WTC11 (cell line): ENCODE measurements at regions not wholly inside any gene's neighbourhood (a gene's known extent, or its start where the extent isn't known, plus 50 kb on each side); places are given as distances from the start of the nearest gene placed in this dataset.

Source experiments
- ATAC-seq: fragments of 200-7000 bp; cut with Tn5 transposase; 2 replicates; pipeline ENCODE4 v1.10.0; 2021; ENCODE audit warnings: mild to moderate bottlenecking, moderate library complexity
- CTCF ChIA-PET: fragments of 300-600 bp; sonication (Branson Sonifier 250); formaldehyde crosslinking; loops from one replicate; lab custom pipeline; 2021; ENCODE audit warnings: antibody characterized with exemption; lab: Charles Lee
- POLR2A ChIA-PET: fragments of 350-600 bp; sonication (Branson Sonifier 250); formaldehyde crosslinking; loops from one replicate; lab custom pipeline; 2021; ENCODE audit warnings: antibody characterized with exemption; lab: Charles Lee
- DNase-seq: peaks from one replicate; pipeline ENCODE4 v3.0.0; 2021; ENCODE audit warnings: low spot score
- H3K27ac Mint-ChIP-seq: 2 replicates; pipeline ENCODE4 v1.8.0; 2021; ENCODE audit warnings: mixed read lengths
- H3K27me3 Mint-ChIP-seq: 2 replicates; pipeline ENCODE4 v1.8.0; 2021; ENCODE audit warnings: low read depth, mild to moderate bottlenecking, moderate library complexity, mixed read lengths
- H3K36me3 Mint-ChIP-seq: 2 replicates; pipeline ENCODE4 v1.8.0; 2021; ENCODE audit warnings: mixed read lengths
- H3K4me1 Mint-ChIP-seq: 2 replicates; pipeline ENCODE4 v1.8.0; 2022; ENCODE audit warnings: mixed read lengths
- H3K4me3 Mint-ChIP-seq: 2 replicates; pipeline ENCODE4 v1.8.0; 2021; ENCODE audit warnings: mild to moderate bottlenecking, moderate library complexity, mixed read lengths
- H3K9me3 Mint-ChIP-seq: 2 replicates; pipeline ENCODE4 v1.8.0; 2021; ENCODE audit warnings: mixed read lengths
- CBFB ChIP-seq: sonication (generic); formaldehyde crosslinking; IDR thresholded peaks from 2 replicates; pipeline ENCODE4 v1.8.1; 2022; ENCODE audit warnings: mild to moderate bottlenecking, low read depth, missing genetic modification reagents
- CREB1 ChIP-seq: sonication (generic); formaldehyde crosslinking; IDR thresholded peaks from 2 replicates; pipeline ENCODE4 v1.8.0; 2023; ENCODE audit warnings: mild to moderate bottlenecking, missing genetic modification reagents
- CREM ChIP-seq: sonication (generic); formaldehyde crosslinking; IDR thresholded peaks from 2 replicates; pipeline ENCODE4 v1.8.1; 2022; ENCODE audit warnings: mild to moderate bottlenecking, missing genetic modification reagents, moderate library complexity
- CTCF ChIP-seq: fragments of 200-600 bp; IDR thresholded peaks from 2 replicates; pipeline ENCODE4 v1.8.0; 2022; ENCODE audit warnings: antibody characterized with exemption
- E2F1 ChIP-seq: sonication (generic); formaldehyde crosslinking; IDR thresholded peaks from 2 replicates; pipeline ENCODE4 v1.8.0; 2022; ENCODE audit warnings: mild to moderate bottlenecking, missing genetic modification reagents
- ELF4 ChIP-seq: sonication (generic); formaldehyde crosslinking; IDR thresholded peaks from 2 replicates; pipeline ENCODE4 v1.8.1; 2022; ENCODE audit warnings: low read depth, mild to moderate bottlenecking, moderate library complexity, missing genetic modification reagents
- FOXP4 ChIP-seq: sonication (generic); formaldehyde crosslinking; IDR thresholded peaks from 2 replicates; pipeline ENCODE4 v1.8.0; 2022; ENCODE audit warnings: mild to moderate bottlenecking, missing genetic modification reagents
- GABPB1 ChIP-seq: sonication (generic); formaldehyde crosslinking; IDR thresholded peaks from 2 replicates; pipeline ENCODE4 v1.8.1; 2023; ENCODE audit warnings: mild to moderate bottlenecking, missing genetic modification reagents
- JAZF1 ChIP-seq: fragments of 250-450 bp; sonication (Bioruptor Pico); IDR thresholded peaks from 2 replicates; pipeline ENCODE4 v1.9.0; 2021; ENCODE audit warnings: moderate library complexity, mild to moderate bottlenecking, inconsistent platforms
- MLX ChIP-seq: sonication (generic); formaldehyde crosslinking; IDR thresholded peaks from 2 replicates; pipeline ENCODE4 v1.8.1; 2023; ENCODE audit warnings: mild to moderate bottlenecking, missing genetic modification reagents, moderate library complexity
- PRDM15 ChIP-seq: sonication (generic); formaldehyde crosslinking; IDR thresholded peaks from 2 replicates; pipeline ENCODE4 v1.8.0; 2022; ENCODE audit warnings: missing genetic modification reagents
- USF2 ChIP-seq: sonication (generic); formaldehyde crosslinking; IDR thresholded peaks from 2 replicates; pipeline ENCODE4 v1.8.1; 2023; ENCODE audit warnings: mild to moderate bottlenecking, missing genetic modification reagents, moderate library complexity
- ZBTB21 ChIP-seq: sonication (generic); formaldehyde crosslinking; IDR thresholded peaks from 2 replicates; pipeline ENCODE4 v1.8.1; 2023; ENCODE audit warnings: mild to moderate bottlenecking, missing genetic modification reagents, borderline replicate concordance
- ZNF416 ChIP-seq: fragments of 250-450 bp; sonication (Bioruptor Pico); IDR thresholded peaks from 2 replicates; pipeline ENCODE4 v1.9.0; 2021; ENCODE audit warnings: mild to moderate bottlenecking, inconsistent platforms
- ZNF512 ChIP-seq: sonication (generic); formaldehyde crosslinking; IDR thresholded peaks from 2 replicates; pipeline ENCODE4 v1.8.1; 2022; ENCODE audit warnings: missing genetic modification reagents, borderline replicate concordance

GRCh38 chr20:57102160-57102559, 164.3 kb downstream of the BMP7 start (continued):
- TF ChIP-seq PRDM15: no peak
- TF ChIP-seq CBFB (CRISPR knock-in tag): no peak
- TF ChIP-seq, all 79 proteins: peak for 0

GRCh38 chr20:57102566-57102965, 163.9 kb downstream of the BMP7 start:
- POLR2A ChIA-PET: no interaction called here
- ATAC-seq: no peak
- Mint-ChIP-seq H3K27ac (no peak overlapping the region), H3K4me3 (no peak overlapping the region), H3K9me3 (peaks cover 10% of the 10 kb centered on the region), H3K4me1 (no peaks in the 10 kb centered on the region), H3K36me3 (no peaks in the 10 kb centered on the region), H3K27me3 (no peaks in the 10 kb centered on the region; the same call in 1 of the 2 replicates)
- DNase-seq: no peak
- CTCF ChIA-PET: interaction anchor here (1.2 to 2.4 kb wide), 3 partner anchors 11 to 227 kb away, joined by 3 to 14 read pairs (median 8); partner anchors contain the start of gene SPO11
- TF ChIP-seq CREB1 (CRISPR knock-in tag): no peak
- no peak for TF ChIP-seq ZNF512 (CRISPR knock-in tag)
- TF ChIP-seq JAZF1: no peak
- no peak for TF ChIP-seq CTCF
- no peak for TF ChIP-seq ZNF416 (CRISPR knock-in tag)
- TF ChIP-seq E2F1 (CRISPR knock-in tag): no peak
- TF ChIP-seq CREM (CRISPR knock-in tag): no peak
- TF ChIP-seq MLX (CRISPR knock-in tag): no peak

GRCh38 chr20:57103146-57103800, 163.2 kb downstream of the BMP7 start:
- Mint-ChIP-seq H3K27ac (no peak overlapping the region), H3K9me3 (peaks cover 10% of the 10 kb centered on the region), H3K4me1 (no peaks in the 10 kb centered on the region), H3K36me3 (no peaks in the 10 kb centered on the region), H3K4me3 (no peak overlapping the region), H3K27me3 (no peaks in the 10 kb centered on the region)
- no peak for DNase-seq
- no peak for ATAC-seq
- CTCF ChIA-PET: interaction anchor here (1.0 to 2.4 kb wide), 3 partner anchors 11 to 227 kb away, joined by 3 to 14 read pairs (median 8); partner anchors contain the start of gene SPO11
- POLR2A ChIA-PET: no interaction called here
- TF ChIP-seq CREM (CRISPR knock-in tag): no peak
- TF ChIP-seq USF2 (CRISPR knock-in tag): no peak
- TF ChIP-seq ELF4: no peak
- TF ChIP-seq E2F1 (CRISPR knock-in tag): no peak
- TF ChIP-seq CTCF: no peak
- TF ChIP-seq GABPB1: no peak
- TF ChIP-seq FOXP4: no peak
- TF ChIP-seq ZBTB21 (CRISPR knock-in tag): no peak
